A673 (cell line): ENCODE measurements at regions not wholly inside any gene's neighbourhood (a gene's known extent, or its start where the extent isn't known, plus 50 kb on each side); places are given as distances from the start of the nearest gene placed in this dataset.

Source experiments
- CTCF ChIP-seq: fragments of 300-800, 200-600 bp; sonication (generic); conservative IDR thresholded peaks from 2 replicates; pipeline ENCODE4 v1.5.1; 2017; ENCODE audit warnings: low read depth, mild to moderate bottlenecking, antibody characterized with exemption, low read length, moderate library complexity, mixed read lengths
- EZH2 ChIP-seq: fragments of 200-600 bp; sonication (generic); IDR thresholded peaks from 2 replicates; pipeline ENCODE4 v1.6.1; 2017; ENCODE audit warnings: borderline replicate concordance, low read depth, mild to moderate bottlenecking, mixed read lengths, antibody characterized with exemption, low read length; ENCODE audit not compliant: poor library complexity, severe bottlenecking

- TF ChIP-seq CTCF: no peak
- no peak for TF ChIP-seq EZH2
These were observed 355.4 kb downstream of the MAFB start for GRCh38 chr20:40333591-40333990.
